Sciatic nerve (tissue), 2 donors: ENCODE measurements at regions not wholly inside any gene's neighbourhood (a gene's known extent, or its start where the extent isn't known, plus 50 kb on each side); places are given as distances from the start of the nearest gene placed in this dataset.

Source experiments
- ATAC-seq: fragments of 200-7000 bp; cut with Tn5 transposase; one replicate; pipeline ENCODE4 v1.9.1; 2020; ENCODE audit warnings: mild to moderate bottlenecking, moderate library complexity
- DNase-seq: peaks from one replicate; pipeline ENCODE4 v3.0.0-alpha.2; 2020; ENCODE audit warnings: low spot score
- intact Hi-C: fragments of 100-400 bp; cut with DNase I; formaldehyde crosslinking; loops from one replicate; pipeline ENCODE4 v1.14.2; 2022
- donor health status: DM: no; HTN: no; CAD: no.
- donor health status: DM: no; HTN: no; CAD: no.

- DNase-seq (no peak), ATAC-seq (no peak)
- intact Hi-C loops, result no loop called here
These were observed 261.1 kb upstream of the CITED2 start for GRCh38 chr6:139635401-139636130.

GRCh38 chr6:139632840-139633239 is 258.4 kb upstream of the CITED2 start:
- DNase-seq (no peak), ATAC-seq (no peak)
- intact Hi-C loops, result no loop called here

GRCh38 chr6:139628270-139628669 is 253.8 kb upstream of the CITED2 start:
- ATAC-seq, result no peak
- DNase-seq, result no peak
- intact Hi-C loops, result no loop called here

- ATAC-seq (no peak), DNase-seq (no peak)
- intact Hi-C loops, result no loop called here
These were observed 252.6 kb upstream of the CITED2 start for GRCh38 chr6:139627091-139627490.

- intact Hi-C loops, result no loop called here
- DNase-seq (no peak), ATAC-seq (peak; percentile 68)
These were observed 251.8 kb upstream of the CITED2 start for GRCh38 chr6:139625998-139626975.

- intact Hi-C loops, result no loop called here
- no peak for ATAC-seq
- DNase-seq, result no peak
These were observed 250.9 kb upstream of the CITED2 start for GRCh38 chr6:139625081-139625939.

GRCh38 chr6:139623372-139623771 is 248.9 kb upstream of the CITED2 start:
- intact Hi-C loops, result no loop called here
- DNase-seq (no peak), ATAC-seq (no peak)

GRCh38 chr6:139613496-139613895 is 239.0 kb upstream of the CITED2 start:
- ATAC-seq (no peak), DNase-seq (no peak)
- intact Hi-C loops, result no loop called here

- intact Hi-C loops, result no loop called here
- ATAC-seq (no peak), DNase-seq (no peak)
These were observed 237.7 kb upstream of the CITED2 start for GRCh38 chr6:139612135-139612465.

- no peak for ATAC-seq
- intact Hi-C loops, result no loop called here
- no peak for DNase-seq
These were observed 237.1 kb upstream of the CITED2 start for GRCh38 chr6:139611327-139612134.

- DNase-seq (no peak), ATAC-seq (no peak)
- intact Hi-C loops, result no loop called here
These were observed 234.2 kb upstream of the CITED2 start for GRCh38 chr6:139608466-139609261.

- DNase-seq (no peak), ATAC-seq (peak; percentile 53)
- intact Hi-C loops, result no loop called here
These were observed 230.9 kb upstream of the CITED2 start for GRCh38 chr6:139605350-139605749.

- intact Hi-C loops, result no loop called here
- ATAC-seq (no peak), DNase-seq (no peak)
These were observed 229.1 kb upstream of the CITED2 start for GRCh38 chr6:139603581-139603980.

GRCh38 chr6:139602577-139602976 is 228.1 kb upstream of the CITED2 start:
- intact Hi-C loops, result no loop called here

GRCh38 chr6:139600919-139601475 is 226.5 kb upstream of the CITED2 start:
- intact Hi-C loops, result no loop called here
- no peak for ATAC-seq
- DNase-seq, result no peak

More at GRCh38 chr6:139602577-139602976, 228.1 kb upstream of the CITED2 start:
- DNase-seq (no peak), ATAC-seq (no peak)

GRCh38 chr6:139600343-139600742 is 225.9 kb upstream of the CITED2 start:
- DNase-seq (no peak), ATAC-seq (no peak)
- intact Hi-C loops, result no loop called here
